ENCODE measurements at regions not wholly inside any gene's neighbourhood (a gene's known extent, or its start where the extent isn't known, plus 50 kb on each side); places are given as distances from the start of the nearest gene placed in this dataset.
A peak's percentile ranks its signal among the peaks of the same experiment; 100 is the strongest.

GRCh38 chr7:85765698-85766298, 578.9 kb upstream of the SEMA3D start:
- TF ChIP-seq CTCF (IDR thresholded peaks at IDR 0.05) (0 out of 2 replicates have a peak, but pooled peaks have one; percentile 23), ZFX (IDR thresholded peaks at IDR 0.05; ENCODE audit: borderline replicate concordance) (no peak)
